ENCODE measurements at regions not wholly inside any gene's neighbourhood (a gene's known extent, or its start where the extent isn't known, plus 50 kb on each side); places are given as distances from the start of the nearest gene placed in this dataset.

- DNase-seq (ENCODE audit: low spot score) = no peak
- H3K27ac ChIP-seq (ENCODE audit: low read depth, low read length, poor library complexity, severe bottlenecking) = no peak overlapping the region
- TF ChIP-seq CTCF (conservative IDR thresholded peaks at IDR 0.05; ENCODE audit: low read depth, low read length) = no peak
- TF ChIP-seq EZH2 (IDR thresholded peaks at IDR 0.05; ENCODE audit: borderline replicate concordance, low read depth, low read length, poor library complexity, severe bottlenecking) = no peak
- ChIA-PET POLR2A (ENCODE audit: low non-redundant PET) (no interaction called here), CTCF (no interaction called here)
- no peaks in the 10 kb centered on the region for H3K36me3 ChIP-seq (ENCODE audit: insufficient read depth, low read length, poor library complexity, severe bottlenecking)
- intact Hi-C loops (cut with micrococcal nuclease; ENCODE audit: unreplicated experiment) = no loop called here
- no peaks in the 10 kb centered on the region for H3K4me1 ChIP-seq (ENCODE audit: insufficient read depth, low read length, poor library complexity, severe bottlenecking)
- H3K27me3 ChIP-seq (replicated peaks; ENCODE audit: insufficient read depth, low read depth, low read length, poor library complexity) = no peaks in the 10 kb centered on the region
- no TSS peak for BruUV-seq (replicated peaks)
- H3K9me3 ChIP-seq (ENCODE audit: low read depth, low read length, poor library complexity, severe bottlenecking) = no peaks in the 10 kb centered on the region
- H3K4me3 ChIP-seq (ENCODE audit: low read depth, low read length, poor library complexity, severe bottlenecking) = no peak overlapping the region
Observed at GRCh38 chr13:90156390-90156789, 1191.1 kb upstream of the MIR17HG start.

- Histone ChIP-seq H3K4me3 (ENCODE audit: low read depth, low read length, poor library complexity, severe bottlenecking) (no peak overlapping the region), H3K27ac (ENCODE audit: low read depth, low read length, poor library complexity, severe bottlenecking) (no peak overlapping the region), H3K9me3 (ENCODE audit: low read depth, low read length, poor library complexity, severe bottlenecking) (no peaks in the 10 kb centered on the region), H3K36me3 (ENCODE audit: insufficient read depth, low read length, poor library complexity, severe bottlenecking) (no peaks in the 10 kb centered on the region), H3K27me3 (replicated peaks; ENCODE audit: insufficient read depth, low read depth, low read length, poor library complexity) (no peaks in the 10 kb centered on the region), H3K4me1 (ENCODE audit: insufficient read depth, low read length, poor library complexity, severe bottlenecking) (no peaks in the 10 kb centered on the region)
- TF ChIP-seq EZH2 (IDR thresholded peaks at IDR 0.05; ENCODE audit: borderline replicate concordance, low read depth, low read length, poor library complexity, severe bottlenecking) (no peak), CTCF (conservative IDR thresholded peaks at IDR 0.05; ENCODE audit: low read depth, low read length) (no peak)
- no TSS peak for BruUV-seq (replicated peaks)
- intact Hi-C loops (cut with micrococcal nuclease; ENCODE audit: unreplicated experiment) = no loop called here
- DNase-seq (ENCODE audit: low spot score) = no peak
- ChIA-PET CTCF (no interaction called here), POLR2A (ENCODE audit: low non-redundant PET) (no interaction called here)
Observed at GRCh38 chr13:90168953-90169352, 1178.5 kb upstream of the MIR17HG start.

GRCh38 chr13:90170208-90170607, 1177.3 kb upstream of the MIR17HG start:
- H3K27me3 ChIP-seq (replicated peaks; ENCODE audit: insufficient read depth, low read depth, low read length, poor library complexity) = no peaks in the 10 kb centered on the region
- intact Hi-C loops (cut with micrococcal nuclease; ENCODE audit: unreplicated experiment) = no loop called here
- no peak for DNase-seq (ENCODE audit: low spot score)
- BruUV-seq (replicated peaks) = no TSS peak
- CTCF ChIA-PET = interaction anchor here (0.6 kb wide), 1 partner anchor 197 kb away, joined by 4 read pairs; no protein-coding TSS in a partner anchor
- no peaks in the 10 kb centered on the region for H3K9me3 ChIP-seq (ENCODE audit: low read depth, low read length, poor library complexity, severe bottlenecking)
- H3K36me3 ChIP-seq (ENCODE audit: insufficient read depth, low read length, poor library complexity, severe bottlenecking) = no peaks in the 10 kb centered on the region
- TF ChIP-seq EZH2 (IDR thresholded peaks at IDR 0.05; ENCODE audit: borderline replicate concordance, low read depth, low read length, poor library complexity, severe bottlenecking) (no peak), CTCF (conservative IDR thresholded peaks at IDR 0.05; ENCODE audit: low read depth, low read length) (no peak)
- no peak overlapping the region for H3K27ac ChIP-seq (ENCODE audit: low read depth, low read length, poor library complexity, severe bottlenecking)
- POLR2A ChIA-PET (ENCODE audit: low non-redundant PET) = no interaction called here
- no peaks in the 10 kb centered on the region for H3K4me1 ChIP-seq (ENCODE audit: insufficient read depth, low read length, poor library complexity, severe bottlenecking)
- no peak overlapping the region for H3K4me3 ChIP-seq (ENCODE audit: low read depth, low read length, poor library complexity, severe bottlenecking)

Measured in A673 (cell line).